ENCODE measurements at regions not wholly inside any gene's neighbourhood (a gene's known extent, or its start where the extent isn't known, plus 50 kb on each side); places are given as distances from the start of the nearest gene placed in this dataset.

- no peak for ATAC-seq
- Histone ChIP-seq H3K36me3 (ENCODE audit: control insufficient read depth, insufficient read depth, low read length) (no peaks in the 10 kb centered on the region), H3K27me3 (ENCODE audit: control insufficient read depth in 2 of 2, insufficient read depth in 2 of 2, low read length in 2 of 2) (no peaks in the 10 kb centered on the region), H3K4me1 (replicated peaks in 1 of 2; ENCODE audit: control insufficient read depth in 2 of 2, insufficient read depth in 2 of 2, low read length in 2 of 2) (no peaks in the 10 kb centered on the region), H3K9me1 (ENCODE audit: control insufficient read depth, insufficient read depth, low read length) (no peaks in the 10 kb centered on the region), H3K9ac (ENCODE audit: insufficient read depth in 1 of 2, low read depth in 2 of 2, low read length in 2 of 2) (no peak overlapping the region), H3K79me2 (ENCODE audit: control insufficient read depth, insufficient read depth, low read length) (no peaks in the 10 kb centered on the region), H3K27ac (ENCODE audit: extremely low read depth, low read depth, low read length) (no peak overlapping the region), H3K4me2 (ENCODE audit: insufficient read depth, low read length) (no peak overlapping the region), H2AFZ (ENCODE audit: low read depth, low read length) (no peak overlapping the region), H3K9me3 (replicated peaks; ENCODE audit: control insufficient read depth, insufficient read depth, low read depth, low read length) (peaks cover 6% of the 10 kb centered on the region; the same call in 1 of the 2 replicates), H3K4me3 (no peak overlapping the region), H4K20me1 (replicated peaks; ENCODE audit: control insufficient read depth, insufficient read depth, low read length) (no peaks in the 10 kb centered on the region)
- DNase-seq (ENCODE audit: extremely low read depth in 1 of 4, low spot score in 3 of 4), result no peak
- intact Hi-C loops (cut with micrococcal nuclease) (no loop called here), in situ Hi-C loops (cut with MboI) (no loop called here)
- 0% methylated on average over 2 of the region's 2 CpGs for WGBS (ENCODE audit: insufficient coverage, low coverage, missing lambda C conversion rate)
- FAIRE-seq, result no peak
- BruUV-seq (replicated peaks), result no TSS peak
- TF ChIP-seq ZNF764 (CRISPR knock-in tag; IDR thresholded peaks at IDR 0.05; ENCODE audit: low read depth), result no peak
- no peak for TF ChIP-seq ZNF239 (CRISPR knock-in tag; IDR thresholded peaks at IDR 0.05)
- no peak for TF ChIP-seq ZNF717 (CRISPR knock-in tag; IDR thresholded peaks at IDR 0.05)
- no peak for TF ChIP-seq ZNF282 (CRISPR knock-in tag; IDR thresholded peaks at IDR 0.05)
- no peak for TF ChIP-seq SRSF3 (IDR thresholded peaks at IDR 0.05; ENCODE audit: insufficient read depth, low read length)
- TF ChIP-seq SNIP1 (IDR thresholded peaks at IDR 0.05; ENCODE audit: low read depth), result no peak
- TF ChIP-seq LARP7 (IDR thresholded peaks at IDR 0.05), result no peak
- ChIA-PET POLR2A (no interaction called here), CTCF (ENCODE audit: low intra/inter-chr PET ratio) (no interaction called here)
Measured at GRCh38 chr6:164478426-164478825, 831.0 kb downstream of the C6orf118 start.

- intact Hi-C loops (cut with micrococcal nuclease) (no loop called here), in situ Hi-C loops (cut with MboI) (no loop called here)
- DNase-seq (ENCODE audit: extremely low read depth in 1 of 4, low spot score in 3 of 4) (no peak), ATAC-seq (no peak), FAIRE-seq (no peak)
- no peaks in the 10 kb centered on the region for H3K79me2 ChIP-seq (ENCODE audit: control insufficient read depth, insufficient read depth, low read length)
- H3K4me3 ChIP-seq, result no peak overlapping the region
- H3K4me1 ChIP-seq (replicated peaks in 1 of 2; ENCODE audit: control insufficient read depth in 2 of 2, insufficient read depth in 2 of 2, low read length in 2 of 2), result no peaks in the 10 kb centered on the region
- H3K4me2 ChIP-seq (ENCODE audit: insufficient read depth, low read length), result no peak overlapping the region
- H2AFZ ChIP-seq (ENCODE audit: low read depth, low read length), result no peak overlapping the region
- no peaks in the 10 kb centered on the region for H3K9me1 ChIP-seq (ENCODE audit: control insufficient read depth, insufficient read depth, low read length)
- no peak overlapping the region for H3K9ac ChIP-seq (ENCODE audit: insufficient read depth in 1 of 2, low read depth in 2 of 2, low read length in 2 of 2)
- POLR2A ChIA-PET, result no interaction called here
- no peaks in the 10 kb centered on the region for H3K36me3 ChIP-seq (ENCODE audit: control insufficient read depth, insufficient read depth, low read length)
- CTCF ChIA-PET (ENCODE audit: low intra/inter-chr PET ratio), result no interaction called here
- H3K27me3 ChIP-seq (ENCODE audit: control insufficient read depth in 2 of 2, insufficient read depth in 2 of 2, low read length in 2 of 2), result no peaks in the 10 kb centered on the region
- no TSS peak for BruUV-seq (replicated peaks)
- H4K20me1 ChIP-seq (replicated peaks; ENCODE audit: control insufficient read depth, insufficient read depth, low read length), result no peaks in the 10 kb centered on the region
- H3K27ac ChIP-seq (ENCODE audit: extremely low read depth, low read depth, low read length), result no peak overlapping the region
- H3K9me3 ChIP-seq (replicated peaks; ENCODE audit: control insufficient read depth, insufficient read depth, low read depth, low read length), result peaks cover 4% of the 10 kb centered on the region; the same call in 1 of the 2 replicates
- WGBS (ENCODE audit: insufficient coverage, low coverage, missing lambda C conversion rate), result 3% methylated on average over 2 of the region's 2 CpGs
- no peak for TF ChIP-seq ATF4 (CRISPR knock-in tag; IDR thresholded peaks at IDR 0.05)
- TF ChIP-seq PTBP1 (IDR thresholded peaks at IDR 0.05; ENCODE audit: low read depth, low read length), result no peak
- TF ChIP-seq NFE2L1 (tag; IDR thresholded peaks at IDR 0.05; ENCODE audit: borderline replicate concordance, low read depth), result no peak
- no peak for TF ChIP-seq BRF2 (IDR thresholded peaks at IDR 0.05; ENCODE audit: borderline replicate concordance, insufficient read depth, insufficient read length)
- TF ChIP-seq ZNF282 (CRISPR knock-in tag; IDR thresholded peaks at IDR 0.05), result no peak
- TF ChIP-seq AFF1 (IDR thresholded peaks at IDR 0.05; ENCODE audit: low read depth in 1 of 2, partially characterized antibody in 2 of 2), result no peak
Measured at GRCh38 chr6:164477790-164478189, 831.6 kb downstream of the C6orf118 start.

Data from K562 (cell line).